ENCODE measurements at regions not wholly inside any gene's neighbourhood (a gene's known extent, or its start where the extent isn't known, plus 50 kb on each side); places are given as distances from the start of the nearest gene placed in this dataset.
"Not testable (repeated sequence)": the region's sequence is repeated elsewhere in the genome, so short reads cannot be mapped to it uniquely, and the experiment has no call there.

- not testable (repeated sequence) for H3K79me1 ChIP-seq (replicated peaks; ENCODE audit: low read length, poor library complexity, severe bottlenecking); H3K14ac ChIP-seq (ENCODE audit: low read length in 2 of 2); H2AFZ ChIP-seq (ENCODE audit: low read depth, low read length); H3K18ac ChIP-seq (ENCODE audit: low read depth in 1 of 2, low read length in 2 of 2); H3K9ac ChIP-seq (ENCODE audit: low read length); DNase-seq; H3K4ac ChIP-seq (ENCODE audit: low read depth in 1 of 2, low read length in 2 of 2); H2BK120ac ChIP-seq (ENCODE audit: low read depth, low read length); H2BK5ac ChIP-seq (ENCODE audit: low read depth, low read length, poor library complexity, severe bottlenecking); H2AK5ac ChIP-seq (ENCODE audit: low read length, severe bottlenecking); H3K27me3 ChIP-seq (ENCODE audit: control insufficient read depth in 1 of 2, insufficient read depth in 1 of 2, low read length in 2 of 2); H3K23ac ChIP-seq (ENCODE audit: low read length in 2 of 2); H3K4me1 ChIP-seq (ENCODE audit: control insufficient read depth, insufficient read depth, low read depth, low read length); H3K36me3 ChIP-seq (ENCODE audit: control insufficient read depth in 1 of 2, insufficient read depth in 2 of 2, low read depth in 1 of 2, low read length in 2 of 2); H4K8ac ChIP-seq (ENCODE audit: low read length); H2BK15ac ChIP-seq (ENCODE audit: low read depth, poor library complexity, severe bottlenecking); H3K4me2 ChIP-seq (ENCODE audit: low read length, poor library complexity, severe bottlenecking); H3K4me3 ChIP-seq (ENCODE audit: insufficient read depth in 1 of 2, low read depth in 1 of 2, low read length in 2 of 2); H2BK12ac ChIP-seq (ENCODE audit: low read length in 2 of 2); H3K27ac ChIP-seq (ENCODE audit: low read length, poor library complexity, severe bottlenecking); H4K91ac ChIP-seq (ENCODE audit: low read length)
- peaks cover 15% of the 10 kb centered on the region for H3K9me3 ChIP-seq (ENCODE audit: control insufficient read depth, low read length)
- WGBS: 63% methylated on average over 1 of the region's 3 CpGs
These were observed 70.1 kb upstream of the PROKR2 start for GRCh38 chr20:5386846-5387245.

- DNase-seq; H3K36me3 ChIP-seq (ENCODE audit: control insufficient read depth in 1 of 2, insufficient read depth in 2 of 2, low read depth in 1 of 2, low read length in 2 of 2); H2BK5ac ChIP-seq (ENCODE audit: low read depth, low read length, poor library complexity, severe bottlenecking); H3K18ac ChIP-seq (ENCODE audit: low read depth in 1 of 2, low read length in 2 of 2); H3K27me3 ChIP-seq (ENCODE audit: control insufficient read depth in 1 of 2, insufficient read depth in 1 of 2, low read length in 2 of 2); H3K23ac ChIP-seq (ENCODE audit: low read length in 2 of 2); H3K4ac ChIP-seq (ENCODE audit: low read depth in 1 of 2, low read length in 2 of 2); H3K4me1 ChIP-seq (ENCODE audit: control insufficient read depth, insufficient read depth, low read depth, low read length); H2AFZ ChIP-seq (ENCODE audit: low read depth, low read length); H3K27ac ChIP-seq (ENCODE audit: low read length, poor library complexity, severe bottlenecking); H3K4me2 ChIP-seq (ENCODE audit: low read length, poor library complexity, severe bottlenecking); H4K8ac ChIP-seq (ENCODE audit: low read length); H3K9ac ChIP-seq (ENCODE audit: low read length); H2AK5ac ChIP-seq (ENCODE audit: low read length, severe bottlenecking); H4K91ac ChIP-seq (ENCODE audit: low read length); H3K14ac ChIP-seq (ENCODE audit: low read length in 2 of 2); H3K4me3 ChIP-seq (ENCODE audit: insufficient read depth in 1 of 2, low read depth in 1 of 2, low read length in 2 of 2); H2BK120ac ChIP-seq (ENCODE audit: low read depth, low read length); H2BK12ac ChIP-seq (ENCODE audit: low read length in 2 of 2); H2BK15ac ChIP-seq (ENCODE audit: low read depth, poor library complexity, severe bottlenecking); H3K79me1 ChIP-seq (replicated peaks; ENCODE audit: low read length, poor library complexity, severe bottlenecking): not testable (repeated sequence)
- WGBS: 83% methylated on average over 5 of the region's 7 CpGs
- peaks cover 15% of the 10 kb centered on the region for H3K9me3 ChIP-seq (ENCODE audit: control insufficient read depth, low read length)
These were observed 64.8 kb upstream of the PROKR2 start for GRCh38 chr20:5381527-5381926.

- no peaks in the 10 kb centered on the region for H3K9me3 ChIP-seq (ENCODE audit: control insufficient read depth, low read length)
- no peak overlapping the region for H3K27ac ChIP-seq (ENCODE audit: low read length, poor library complexity, severe bottlenecking)
- no peaks in the 10 kb centered on the region for H3K4me1 ChIP-seq (ENCODE audit: control insufficient read depth, insufficient read depth, low read depth, low read length)
- H3K27me3 ChIP-seq (ENCODE audit: control insufficient read depth in 1 of 2, insufficient read depth in 1 of 2, low read length in 2 of 2): no peaks in the 10 kb centered on the region
- no peak overlapping the region for H3K18ac ChIP-seq (ENCODE audit: low read depth in 1 of 2, low read length in 2 of 2)
- H3K79me1 ChIP-seq (replicated peaks; ENCODE audit: low read length, poor library complexity, severe bottlenecking): no peaks in the 10 kb centered on the region
- H2BK5ac ChIP-seq (ENCODE audit: low read depth, low read length, poor library complexity, severe bottlenecking): no peak overlapping the region
- WGBS: 54% methylated on average over 1 of the region's 1 CpG
- no peak overlapping the region for H3K4me3 ChIP-seq (ENCODE audit: insufficient read depth in 1 of 2, low read depth in 1 of 2, low read length in 2 of 2)
- H2BK12ac ChIP-seq (ENCODE audit: low read length in 2 of 2): no peak overlapping the region
- no peak overlapping the region for H4K8ac ChIP-seq (ENCODE audit: low read length)
- no peak overlapping the region for H4K91ac ChIP-seq (ENCODE audit: low read length)
- H2BK15ac ChIP-seq (ENCODE audit: low read depth, poor library complexity, severe bottlenecking): no peak overlapping the region
- H3K4ac ChIP-seq (ENCODE audit: low read depth in 1 of 2, low read length in 2 of 2): no peak overlapping the region
- H2BK120ac ChIP-seq (ENCODE audit: low read depth, low read length): no peak overlapping the region
- no peak overlapping the region for H3K9ac ChIP-seq (ENCODE audit: low read length)
- H3K36me3 ChIP-seq (ENCODE audit: control insufficient read depth in 1 of 2, insufficient read depth in 2 of 2, low read depth in 1 of 2, low read length in 2 of 2): no peaks in the 10 kb centered on the region
- no peak overlapping the region for H3K23ac ChIP-seq (ENCODE audit: low read length in 2 of 2)
- no peak overlapping the region for H3K4me2 ChIP-seq (ENCODE audit: low read length, poor library complexity, severe bottlenecking)
- H3K14ac ChIP-seq (ENCODE audit: low read length in 2 of 2): no peak overlapping the region
- no peak for DNase-seq
- no peak overlapping the region for H2AFZ ChIP-seq (ENCODE audit: low read depth, low read length)
- H2AK5ac ChIP-seq (ENCODE audit: low read length, severe bottlenecking): no peak overlapping the region
These were observed 60.7 kb upstream of the PROKR2 start for GRCh38 chr20:5377484-5377883.

DNA sequence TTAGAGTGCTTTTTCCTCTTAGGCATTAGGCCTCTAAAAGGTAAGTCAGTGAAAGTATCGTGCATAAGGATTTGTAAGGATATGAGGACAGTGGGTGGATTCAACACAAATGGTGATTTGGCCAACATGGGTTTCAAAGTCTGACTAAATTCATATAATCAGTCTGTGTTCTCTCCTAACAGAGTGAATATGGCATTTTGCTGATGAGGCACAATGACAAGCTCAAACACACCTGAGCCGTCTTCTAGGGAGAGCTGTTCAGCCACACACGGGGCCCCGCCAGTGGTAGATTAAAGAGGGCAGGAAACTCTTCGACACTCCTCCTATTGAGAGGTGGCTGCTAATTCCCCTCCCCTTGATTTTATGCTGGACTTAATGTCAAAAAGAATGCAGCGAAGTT is 59.5 kb upstream of the PROKR2 start:
- Histone ChIP-seq H4K91ac (ENCODE audit: low read length) (no peak overlapping the region), H3K4me1 (ENCODE audit: control insufficient read depth, insufficient read depth, low read depth, low read length) (no peaks in the 10 kb centered on the region), H2BK5ac (ENCODE audit: low read depth, low read length, poor library complexity, severe bottlenecking) (no peak overlapping the region), H3K18ac (ENCODE audit: low read depth in 1 of 2, low read length in 2 of 2) (no peak overlapping the region), H2BK15ac (ENCODE audit: low read depth, poor library complexity, severe bottlenecking) (no peak overlapping the region), H2BK120ac (ENCODE audit: low read depth, low read length) (no peak overlapping the region), H3K4ac (ENCODE audit: low read depth in 1 of 2, low read length in 2 of 2) (no peak overlapping the region), H3K27ac (ENCODE audit: low read length, poor library complexity, severe bottlenecking) (no peak overlapping the region), H3K14ac (ENCODE audit: low read length in 2 of 2) (no peak overlapping the region), H3K9ac (ENCODE audit: low read length) (no peak overlapping the region), H2AK5ac (ENCODE audit: low read length, severe bottlenecking) (no peak overlapping the region), H3K23ac (ENCODE audit: low read length in 2 of 2) (no peak overlapping the region), H3K79me1 (replicated peaks; ENCODE audit: low read length, poor library complexity, severe bottlenecking) (no peaks in the 10 kb centered on the region), H3K9me3 (ENCODE audit: control insufficient read depth, low read length) (no peaks in the 10 kb centered on the region), H3K36me3 (ENCODE audit: control insufficient read depth in 1 of 2, insufficient read depth in 2 of 2, low read depth in 1 of 2, low read length in 2 of 2) (no peaks in the 10 kb centered on the region), H2AFZ (ENCODE audit: low read depth, low read length) (no peak overlapping the region), H2BK12ac (ENCODE audit: low read length in 2 of 2) (no peak overlapping the region), H4K8ac (ENCODE audit: low read length) (no peak overlapping the region), H3K4me2 (ENCODE audit: low read length, poor library complexity, severe bottlenecking) (no peak overlapping the region), H3K27me3 (ENCODE audit: control insufficient read depth in 1 of 2, insufficient read depth in 1 of 2, low read length in 2 of 2) (no peaks in the 10 kb centered on the region), H3K4me3 (ENCODE audit: insufficient read depth in 1 of 2, low read depth in 1 of 2, low read length in 2 of 2) (no peak overlapping the region)
- DNase-seq: no peak
- WGBS: 85% methylated on average over 6 of the region's 6 CpGs
